CD4-positive, alpha-beta memory T cell (primary cell): ENCODE measurements at regions not wholly inside any gene's neighbourhood (a gene's known extent, or its start where the extent isn't known, plus 50 kb on each side); places are given as distances from the start of the nearest gene placed in this dataset.

Source experiments
- CTCF ChIA-PET: fragments of 350-600 bp; sonication (Branson Sonifier 250); formaldehyde crosslinking; loops from one replicate; lab custom pipeline; 2021; ENCODE audit warnings: inconsistent platforms; ENCODE audit not compliant: partially characterized antibody; lab: Charles Lee
- POLR2A ChIA-PET: fragments of 350-600 bp; sonication (Branson Sonifier 250); formaldehyde crosslinking; loops from one replicate; lab custom pipeline; 2021; ENCODE audit not compliant: partially characterized antibody; lab: Charles Lee
- DNase-seq, 5 donors: peaks; one replicate each; pipeline versions ENCODE4 v3.0.0 to v3.0.0-alpha.2; 2020 to 2022; ENCODE audit warnings: mixed read lengths in 1 of 5
- H3K27ac ChIP-seq: one replicate; pipeline ENCODE4 v1.7.0; 2013; ENCODE audit warnings: low read depth, low read length
- H3K27me3 ChIP-seq: 2 replicates; pipeline ENCODE4 v1.7.0; 2013; ENCODE audit warnings: mild to moderate bottlenecking, low read length, moderate library complexity; ENCODE audit not compliant: insufficient read depth
- H3K36me3 ChIP-seq: 2 replicates; pipeline ENCODE4 v1.7.0; 2013; ENCODE audit warnings: mild to moderate bottlenecking, low read length, moderate library complexity; ENCODE audit not compliant: insufficient read depth
- H3K4me1 ChIP-seq: 2 replicates; pipeline ENCODE4 v1.7.0; 2013; ENCODE audit warnings: mild to moderate bottlenecking, low read length, moderate library complexity; ENCODE audit not compliant: insufficient read depth
- H3K4me3 ChIP-seq, 2 donors: one replicate each; pipeline ENCODE4 v1.7.0; 2013; ENCODE audit warnings: low read length in 2 of 2, mild to moderate bottlenecking in 1 of 2
- H3K9me3 ChIP-seq, 2 donors: one replicate each; pipeline ENCODE4 v1.7.0; 2013; ENCODE audit warnings: low read length in 2 of 2, control low read depth in 1 of 2; ENCODE audit not compliant: control insufficient read depth in 1 of 2
- H3K27ac Mint-ChIP-seq, 7 donors: one replicate each; pipeline ENCODE4 v1.8.0; 2020 to 2021; ENCODE audit warnings: mixed read lengths in 7 of 7, mild to moderate bottlenecking in 6 of 7, inconsistent platforms in 3 of 7, moderate library complexity in 3 of 7
- H3K27me3 Mint-ChIP-seq, 2 donors: one replicate each; pipeline ENCODE4 v1.8.0; 2020 to 2021; ENCODE audit warnings: mixed read lengths in 2 of 2
- H3K36me3 Mint-ChIP-seq, 2 donors: one replicate each; pipeline ENCODE4 v1.8.0; 2020 to 2021; ENCODE audit warnings: mixed read lengths in 2 of 2, inconsistent platforms in 1 of 2, mild to moderate bottlenecking in 1 of 2
- H3K4me1 Mint-ChIP-seq, 4 donors: one replicate each; pipeline ENCODE4 v1.8.0; 2020 to 2021; ENCODE audit warnings: mixed read lengths in 4 of 4, mild to moderate bottlenecking in 1 of 4
- H3K4me3 Mint-ChIP-seq, 8 donors: one replicate each; pipeline ENCODE4 v1.8.0; 2020 to 2021; ENCODE audit warnings: mixed read lengths in 8 of 8, mild to moderate bottlenecking in 7 of 8, moderate library complexity in 6 of 8, inconsistent platforms in 3 of 8
- H3K9me3 Mint-ChIP-seq, 8 donors: one replicate each; pipeline ENCODE4 v1.8.0; 2020 to 2021; ENCODE audit warnings: mixed read lengths in 8 of 8, mild to moderate bottlenecking in 5 of 8, inconsistent platforms in 3 of 8, moderate library complexity in 1 of 8
- intact Hi-C: fragments of 100-400 bp; cut with micrococcal nuclease; formaldehyde crosslinking; loops from one replicate; pipeline ENCODE4 v1.15.1; 2023

GRCh38 chr13:30025351-30025750, 174.9 kb upstream of the UBL3 start:
- no peaks in the 10 kb centered on the region for H3K27me3 ChIP-seq
- intact Hi-C loops: no loop called here
- H3K4me1 ChIP-seq: no peaks in the 10 kb centered on the region
- no peak overlapping the region for H3K4me3 Mint-ChIP-seq
- H3K27ac ChIP-seq: no peak overlapping the region
- no peaks in the 10 kb centered on the region for H3K36me3 ChIP-seq
- no peaks in the 10 kb centered on the region for H3K9me3 Mint-ChIP-seq
- no peaks in the 10 kb centered on the region for H3K27me3 Mint-ChIP-seq
- no peak overlapping the region for H3K27ac Mint-ChIP-seq
- ChIA-PET CTCF (no interaction called here), POLR2A (no interaction called here)
- no peaks in the 10 kb centered on the region for H3K4me1 Mint-ChIP-seq
- H3K36me3 Mint-ChIP-seq: no peaks in the 10 kb centered on the region
- H3K4me3 ChIP-seq: no peak overlapping the region
- no peaks in the 10 kb centered on the region for H3K9me3 ChIP-seq
- no peak for DNase-seq

- H3K4me3 Mint-ChIP-seq: no peak overlapping the region
- Histone ChIP-seq H3K36me3 (no peaks in the 10 kb centered on the region), H3K27ac (no peak overlapping the region), H3K4me3 (no peak overlapping the region), H3K4me1 (no peaks in the 10 kb centered on the region), H3K27me3 (no peaks in the 10 kb centered on the region), H3K9me3 (no peaks in the 10 kb centered on the region)
- POLR2A ChIA-PET: no interaction called here
- no peaks in the 10 kb centered on the region for H3K36me3 Mint-ChIP-seq
- CTCF ChIA-PET: no interaction called here
- no peak for DNase-seq
- H3K4me1 Mint-ChIP-seq: peaks cover 0 to 5% (median 1%) of the 10 kb centered on the region in 4 donors
- no peaks in the 10 kb centered on the region for H3K9me3 Mint-ChIP-seq
- H3K27me3 Mint-ChIP-seq: no peaks in the 10 kb centered on the region
- no peak overlapping the region for H3K27ac Mint-ChIP-seq
- intact Hi-C loops: no loop called here
Observed at GRCh38 chr13:30024125-30024865, 173.9 kb upstream of the UBL3 start.

- Histone ChIP-seq H3K9me3 (no peaks in the 10 kb centered on the region), H3K27me3 (no peaks in the 10 kb centered on the region), H3K36me3 (no peaks in the 10 kb centered on the region), H3K27ac (no peak overlapping the region), H3K4me1 (no peaks in the 10 kb centered on the region), H3K4me3 (no peak overlapping the region)
- no peaks in the 10 kb centered on the region for H3K36me3 Mint-ChIP-seq
- no peak overlapping the region for H3K27ac Mint-ChIP-seq
- no peak for DNase-seq
- POLR2A ChIA-PET: no interaction called here
- H3K4me3 Mint-ChIP-seq: no peak overlapping the region
- CTCF ChIA-PET: no interaction called here
- peaks cover 0 to 5% (median 1%) of the 10 kb centered on the region in 4 donors for H3K4me1 Mint-ChIP-seq
- no peaks in the 10 kb centered on the region for H3K9me3 Mint-ChIP-seq
- intact Hi-C loops: no loop called here
- H3K27me3 Mint-ChIP-seq: no peaks in the 10 kb centered on the region
Observed at GRCh38 chr13:30023196-30023895, 172.9 kb upstream of the UBL3 start.

GRCh38 chr13:30022796-30023195, 172.4 kb upstream of the UBL3 start:
- peak overlapping the region in 1 of 7 donors; percentile 25 for H3K27ac Mint-ChIP-seq
- Histone ChIP-seq H3K4me3 (no peak overlapping the region), H3K4me1 (no peaks in the 10 kb centered on the region), H3K27ac (no peak overlapping the region), H3K27me3 (no peaks in the 10 kb centered on the region), H3K36me3 (no peaks in the 10 kb centered on the region), H3K9me3 (no peaks in the 10 kb centered on the region)
- H3K36me3 Mint-ChIP-seq: no peaks in the 10 kb centered on the region
- ChIA-PET CTCF (no interaction called here), POLR2A (no interaction called here)
- intact Hi-C loops: no loop called here
- no peak overlapping the region for H3K4me3 Mint-ChIP-seq
- no peaks in the 10 kb centered on the region for H3K9me3 Mint-ChIP-seq
- H3K27me3 Mint-ChIP-seq: no peaks in the 10 kb centered on the region
- DNase-seq: no peak
- peaks cover 0 to 5% (median 1%) of the 10 kb centered on the region in 4 donors for H3K4me1 Mint-ChIP-seq

GRCh38 chr13:30022256-30022655, 171.8 kb upstream of the UBL3 start:
- Histone ChIP-seq H3K27me3 (no peaks in the 10 kb centered on the region), H3K4me1 (no peaks in the 10 kb centered on the region), H3K36me3 (no peaks in the 10 kb centered on the region), H3K9me3 (no peaks in the 10 kb centered on the region), H3K27ac (no peak overlapping the region), H3K4me3 (no peak overlapping the region)
- H3K36me3 Mint-ChIP-seq: no peaks in the 10 kb centered on the region
- no peak overlapping the region for H3K4me3 Mint-ChIP-seq
- H3K27me3 Mint-ChIP-seq: no peaks in the 10 kb centered on the region
- H3K9me3 Mint-ChIP-seq: no peaks in the 10 kb centered on the region
- peaks cover 0 to 5% (median 1%) of the 10 kb centered on the region in 4 donors for H3K4me1 Mint-ChIP-seq
- ChIA-PET CTCF (no interaction called here), POLR2A (no interaction called here)
- no peak overlapping the region for H3K27ac Mint-ChIP-seq
- intact Hi-C loops: no loop called here
- DNase-seq: no peak

GRCh38 chr13:30021611-30022010, 171.2 kb upstream of the UBL3 start:
- H3K9me3 ChIP-seq: no peaks in the 10 kb centered on the region
- H3K27me3 ChIP-seq: no peaks in the 10 kb centered on the region
- ChIA-PET CTCF (interaction anchor here (1.2 kb wide), 1 partner anchor 34 kb away, joined by 3 read pairs; no protein-coding TSS in a partner anchor), POLR2A (no interaction called here)
- Mint-ChIP-seq H3K27me3 (no peaks in the 10 kb centered on the region), H3K27ac (no peak overlapping the region), H3K36me3 (no peaks in the 10 kb centered on the region), H3K9me3 (no peaks in the 10 kb centered on the region), H3K4me3 (no peak overlapping the region), H3K4me1 (peaks cover 0 to 5% (median 1%) of the 10 kb centered on the region in 4 donors)
- intact Hi-C loops: no loop called here
- DNase-seq: no peak
- no peak overlapping the region for H3K4me3 ChIP-seq
- no peaks in the 10 kb centered on the region for H3K4me1 ChIP-seq
- H3K36me3 ChIP-seq: no peaks in the 10 kb centered on the region
- H3K27ac ChIP-seq: no peak overlapping the region

- Histone ChIP-seq H3K27ac (no peak overlapping the region), H3K36me3 (no peaks in the 10 kb centered on the region), H3K9me3 (no peaks in the 10 kb centered on the region), H3K4me1 (no peaks in the 10 kb centered on the region), H3K4me3 (no peak overlapping the region), H3K27me3 (no peaks in the 10 kb centered on the region)
- H3K9me3 Mint-ChIP-seq: no peaks in the 10 kb centered on the region
- ChIA-PET CTCF (interaction anchor here (1.2 kb wide), 1 partner anchor 35 kb away, joined by 3 read pairs; no protein-coding TSS in a partner anchor), POLR2A (no interaction called here)
- intact Hi-C loops: no loop called here
- no peak for DNase-seq
- H3K4me3 Mint-ChIP-seq: no peak overlapping the region
- H3K4me1 Mint-ChIP-seq: peaks cover 0 to 5% (median 2%) of the 10 kb centered on the region in 4 donors
- no peaks in the 10 kb centered on the region for H3K36me3 Mint-ChIP-seq
- no peak overlapping the region for H3K27ac Mint-ChIP-seq
- peaks cover 0 to 2% of the 10 kb centered on the region in 2 donors for H3K27me3 Mint-ChIP-seq
Observed at GRCh38 chr13:30020726-30021312, 170.4 kb upstream of the UBL3 start.
